GM21529 (cell line): ENCODE measurements at regions not wholly inside any gene's neighbourhood (a gene's known extent, or its start where the extent isn't known, plus 50 kb on each side); places are given as distances from the start of the nearest gene placed in this dataset.

Experiments used
- ATAC-seq: cut with Tn5 transposase; IDR thresholded peaks from one replicate; pipeline ENCODE4 v1.9.1; 2021; ENCODE audit not compliant: unreplicated experiment

DNA sequence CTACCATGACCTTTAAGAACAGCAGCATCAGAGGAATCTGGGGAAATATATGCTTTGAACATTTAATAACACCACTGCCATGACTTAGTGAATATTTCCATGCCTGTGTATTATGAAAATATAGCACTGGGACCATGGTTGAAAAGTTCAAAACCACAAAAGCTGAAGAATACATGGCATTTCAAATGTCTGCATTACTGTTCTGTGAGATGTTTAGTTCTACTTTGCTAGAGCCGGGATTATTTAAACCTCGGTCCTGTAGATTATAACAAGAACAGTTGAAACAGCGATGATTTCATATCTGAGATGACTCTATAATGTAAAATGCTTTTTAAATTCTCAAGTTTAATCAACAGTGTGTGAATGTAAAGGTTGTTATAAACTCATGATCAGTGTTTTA is 126.7 kb upstream of the AGA start:
- ATAC-seq = no peak

DNA sequence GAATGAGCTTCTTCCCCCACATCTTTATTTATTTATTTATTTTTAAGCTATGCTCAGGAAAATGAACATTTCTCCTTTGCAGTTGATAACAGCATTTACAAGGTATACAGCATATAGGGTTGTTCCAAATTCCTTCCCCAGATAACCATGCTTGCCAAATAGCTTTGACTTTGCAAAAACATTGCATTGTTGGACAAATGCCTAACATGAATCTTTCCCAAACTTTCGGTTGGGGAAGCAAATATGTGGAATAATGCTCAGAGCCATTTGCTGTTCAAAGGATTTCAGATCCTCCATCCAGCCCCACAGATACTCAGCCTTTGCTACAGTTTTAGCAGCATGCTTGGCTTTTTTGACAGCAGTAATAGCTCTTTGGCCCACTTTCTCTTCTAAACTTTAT is 127.2 kb upstream of the AGA start:
- ATAC-seq = no peak

DNA sequence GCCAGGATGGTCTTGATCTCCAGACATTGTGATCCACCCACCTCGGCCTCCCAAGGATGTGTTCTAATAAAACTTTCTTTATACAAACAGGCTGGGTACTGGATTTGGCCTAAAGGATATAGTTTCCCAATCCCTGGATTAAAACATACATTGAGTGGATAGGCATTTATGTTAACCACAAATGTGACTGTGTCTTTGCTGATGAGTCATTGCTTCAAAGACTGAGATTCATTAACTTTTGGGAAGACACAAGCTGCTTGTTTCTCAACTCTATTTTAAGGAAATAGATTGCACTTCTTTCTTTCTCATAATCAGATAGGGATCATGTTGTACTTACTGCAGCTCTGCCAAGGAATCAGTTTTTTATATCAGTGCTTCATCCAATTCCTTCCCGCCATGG is 131.3 kb upstream of the AGA start:
- no peak for ATAC-seq

DNA sequence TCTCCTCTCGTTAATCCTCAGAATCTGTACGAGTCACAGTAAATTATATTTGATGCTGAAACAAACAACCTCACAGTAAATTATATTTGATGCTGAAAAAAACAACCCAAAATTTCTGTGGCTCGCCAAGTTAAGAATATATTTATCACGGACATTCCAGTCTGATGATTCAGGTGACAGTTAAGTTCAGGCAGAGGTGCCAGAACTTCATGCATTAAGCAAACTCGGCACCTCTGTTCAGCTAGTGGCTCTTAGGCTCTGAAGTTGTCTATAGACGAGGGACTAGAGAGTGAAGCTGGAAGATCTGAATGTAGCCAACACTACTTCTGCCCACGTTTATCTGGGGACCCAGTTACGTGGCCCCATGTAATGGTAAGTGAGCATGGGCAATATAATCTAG is 132.2 kb upstream of the AGA start:
- ATAC-seq = no peak

DNA sequence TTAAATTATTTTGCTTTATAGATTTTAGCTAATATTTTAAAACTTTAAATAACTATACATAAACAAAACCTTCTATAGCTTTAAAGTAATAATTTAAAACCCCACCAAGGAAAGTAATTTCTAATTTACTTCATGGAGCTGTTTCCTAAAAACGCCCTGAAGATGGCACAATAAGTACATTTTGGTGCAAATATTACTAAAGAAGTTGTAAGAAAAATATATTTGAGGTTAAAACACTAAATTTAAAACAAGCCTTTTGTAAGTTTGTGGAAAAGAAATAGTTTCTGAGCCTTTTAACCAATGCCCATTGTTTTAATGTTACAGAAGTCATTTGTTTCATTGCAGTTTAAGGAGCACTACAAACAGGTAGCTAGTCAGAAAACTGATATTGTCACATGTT is 137.4 kb upstream of the AGA start:
- no peak for ATAC-seq

DNA sequence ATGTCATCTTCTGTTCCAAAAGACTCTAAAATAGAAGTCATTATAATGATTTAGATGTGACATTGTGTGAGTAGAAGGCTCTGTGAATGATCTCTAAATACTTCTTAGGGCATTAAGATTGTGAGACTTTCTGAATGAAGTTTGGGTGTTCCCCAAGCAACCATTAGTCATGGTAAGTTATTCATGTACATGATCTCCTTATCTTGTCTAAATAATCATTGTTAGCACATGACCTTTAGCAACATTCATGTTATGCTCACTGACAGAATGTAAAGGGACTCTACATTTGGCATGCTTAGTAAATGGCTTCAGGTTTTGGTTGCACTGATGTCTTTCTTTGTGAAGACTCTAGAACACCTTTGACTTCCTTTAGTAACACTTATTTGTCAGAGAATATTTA is 140.8 kb upstream of the AGA start:
- no peak for ATAC-seq

DNA sequence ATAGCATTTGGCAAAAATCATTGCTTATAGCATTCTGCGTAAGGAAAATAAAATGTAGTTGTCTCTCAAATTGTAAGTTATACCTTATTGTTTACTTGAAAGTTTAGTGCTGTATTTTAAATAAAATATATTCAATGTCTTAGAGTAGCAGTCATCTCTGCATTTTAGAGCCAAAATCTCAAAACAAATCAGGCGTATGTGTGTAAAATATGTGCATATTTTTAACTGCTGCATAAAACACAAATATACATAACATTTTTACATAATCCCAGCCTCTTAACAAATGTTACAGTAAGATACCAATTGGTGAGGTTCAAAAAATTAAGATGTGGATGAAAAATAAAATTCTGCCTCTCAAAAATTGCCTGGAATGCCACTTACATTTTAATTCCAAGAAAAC is 145.8 kb upstream of the AGA start:
- no peak for ATAC-seq

DNA sequence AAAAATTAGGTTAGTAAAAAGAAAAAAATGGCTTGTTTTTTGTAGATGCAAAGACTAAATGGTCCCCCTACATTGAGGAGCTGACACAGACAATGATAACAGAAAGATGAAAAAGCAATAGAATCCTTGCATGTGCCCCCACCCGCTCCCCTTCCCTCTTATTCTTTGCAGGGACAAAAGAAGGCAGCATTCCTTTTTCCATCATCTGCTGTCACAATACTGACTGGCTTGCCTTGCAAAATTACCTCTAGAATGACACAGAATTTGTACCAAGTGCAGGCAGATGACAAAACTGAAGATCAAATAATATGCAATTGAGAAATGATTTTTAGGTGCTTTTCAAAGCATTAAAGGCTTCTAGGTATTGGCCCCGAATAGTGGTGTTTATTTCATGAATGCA is 153.1 kb upstream of the AGA start:
- no peak for ATAC-seq

DNA sequence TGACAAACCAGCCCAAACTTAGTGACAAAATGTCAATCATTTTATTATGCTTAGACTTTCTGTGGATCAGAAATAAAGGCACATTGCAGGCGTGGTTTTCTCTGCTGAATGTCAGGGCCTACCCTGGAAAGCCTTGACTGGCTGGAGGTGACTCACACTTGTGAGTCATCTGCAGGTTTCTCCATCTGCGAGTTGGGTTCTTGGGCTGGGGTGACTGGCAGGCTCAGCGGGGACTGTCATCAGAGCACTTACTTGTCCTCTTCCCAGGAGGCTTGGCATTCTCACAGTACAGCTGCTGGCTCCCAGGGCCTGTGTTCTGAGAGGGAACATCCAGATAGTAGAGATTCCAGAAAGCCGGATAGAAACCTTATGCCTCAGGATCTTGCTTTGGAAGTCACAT is 153.8 kb upstream of the AGA start:
- no peak for ATAC-seq

DNA sequence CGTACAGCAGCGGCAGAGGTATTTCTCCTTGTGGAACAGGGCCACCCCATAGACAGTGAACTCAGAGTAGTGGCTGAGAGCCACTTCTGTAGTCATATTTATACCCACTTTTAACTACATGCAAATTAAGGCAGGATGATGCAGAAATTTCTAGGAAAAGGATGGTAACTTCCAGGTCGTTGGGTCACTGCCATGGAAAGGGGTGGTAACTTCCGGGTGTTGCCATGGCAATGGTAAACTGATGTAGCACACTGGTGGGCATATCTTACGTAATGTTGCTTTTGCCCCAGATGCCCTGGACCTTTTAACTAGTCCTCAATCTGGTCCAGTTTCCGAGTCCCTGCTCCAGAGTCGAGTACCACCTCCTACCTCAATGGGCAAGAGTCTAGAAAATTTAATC is 154.8 kb upstream of the AGA start:
- ATAC-seq = no peak

DNA sequence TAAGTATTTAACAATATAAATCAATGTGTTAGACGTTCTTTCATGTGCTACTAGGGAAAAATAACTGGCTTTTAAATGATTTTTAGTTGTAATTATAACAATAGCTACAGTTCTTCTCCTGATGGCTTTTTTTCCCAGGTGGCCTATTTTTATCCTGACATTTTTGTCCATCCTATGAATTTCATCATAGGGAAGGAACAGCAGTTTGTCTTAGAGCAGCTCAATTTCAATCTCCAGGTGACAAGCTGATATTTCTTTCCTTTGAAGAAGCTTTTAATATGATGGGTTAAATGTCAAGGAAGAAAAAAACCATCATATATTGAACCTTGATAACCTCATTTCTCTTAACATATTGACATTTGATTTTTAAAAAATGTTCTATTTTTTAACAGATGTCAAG is 163.0 kb upstream of the AGA start:
- no peak for ATAC-seq

DNA sequence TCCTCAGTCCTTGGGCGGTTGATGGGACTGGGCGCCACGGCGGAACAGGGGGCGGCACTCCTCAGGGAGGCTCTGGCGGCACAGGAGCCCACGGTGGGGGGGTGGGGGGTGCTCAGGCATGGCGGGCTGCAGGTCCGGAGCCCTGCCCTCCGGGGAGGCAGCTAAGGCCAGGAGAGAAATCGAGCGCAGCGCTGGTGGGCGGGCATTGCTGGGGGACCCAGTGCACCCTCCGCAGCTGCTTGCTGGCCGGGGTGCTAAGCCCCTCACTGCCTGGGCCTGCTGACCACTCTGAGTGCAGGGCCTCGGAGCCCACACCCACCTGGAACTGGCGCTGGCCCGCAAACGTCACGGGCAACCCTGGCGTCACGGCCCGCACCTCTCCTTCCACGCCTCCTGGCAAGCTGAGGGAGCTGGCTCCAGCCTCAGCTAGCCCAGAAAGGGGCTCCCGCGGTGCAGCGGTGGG is 164.9 kb upstream of the AGA start:
- no peak for ATAC-seq

DNA sequence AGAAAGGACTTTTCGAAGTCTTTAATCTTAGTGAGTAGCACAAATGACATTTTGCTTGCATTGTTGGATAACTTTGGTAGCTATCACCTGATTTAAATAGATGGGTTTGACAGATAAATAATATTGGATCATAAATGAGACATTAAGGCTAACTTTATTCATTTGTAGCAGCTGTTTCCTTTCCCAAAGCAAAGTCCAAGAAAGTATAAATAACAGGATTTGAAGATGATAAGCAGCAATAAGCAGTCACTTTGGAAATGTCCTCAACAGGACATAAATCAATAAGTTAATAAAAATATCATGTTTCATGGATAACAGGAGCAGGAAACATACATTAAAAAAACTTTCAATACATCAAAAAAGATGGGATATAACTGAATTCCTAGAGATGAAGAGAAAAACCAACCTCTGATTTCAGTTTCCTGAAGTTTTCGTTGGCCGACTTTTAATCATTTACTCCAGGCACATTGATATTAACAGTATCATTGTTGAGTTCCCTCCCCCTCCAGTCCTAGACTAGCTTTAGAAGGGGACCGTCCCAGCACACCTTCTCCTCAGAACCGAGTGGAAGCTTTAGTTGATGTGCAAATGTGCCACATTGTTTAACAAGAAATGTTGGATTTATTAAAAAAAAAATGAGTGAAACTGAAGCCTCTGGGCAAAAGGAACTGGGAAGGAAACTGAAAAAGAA is 169.9 kb upstream of the AGA start:
- ATAC-seq = no peak

DNA sequence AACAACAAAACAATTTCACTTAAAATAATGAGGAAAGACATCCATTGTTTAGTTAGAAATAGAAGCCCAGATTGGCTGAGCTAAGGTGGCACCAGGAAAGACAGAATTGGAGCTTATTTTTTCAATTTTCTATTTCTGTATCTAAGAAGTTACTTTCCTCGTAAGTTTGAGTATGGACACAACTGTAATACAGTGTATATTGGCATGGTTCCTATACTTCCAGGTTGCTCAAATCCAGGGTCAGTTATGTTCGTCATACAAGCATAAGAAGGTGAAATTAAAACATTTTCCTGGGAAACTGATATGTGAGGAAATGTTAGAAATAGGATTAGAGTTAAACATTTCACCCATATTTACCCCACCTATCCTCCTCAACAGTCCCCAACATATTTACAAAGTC is 170.4 kb upstream of the AGA start:
- ATAC-seq = no peak

DNA sequence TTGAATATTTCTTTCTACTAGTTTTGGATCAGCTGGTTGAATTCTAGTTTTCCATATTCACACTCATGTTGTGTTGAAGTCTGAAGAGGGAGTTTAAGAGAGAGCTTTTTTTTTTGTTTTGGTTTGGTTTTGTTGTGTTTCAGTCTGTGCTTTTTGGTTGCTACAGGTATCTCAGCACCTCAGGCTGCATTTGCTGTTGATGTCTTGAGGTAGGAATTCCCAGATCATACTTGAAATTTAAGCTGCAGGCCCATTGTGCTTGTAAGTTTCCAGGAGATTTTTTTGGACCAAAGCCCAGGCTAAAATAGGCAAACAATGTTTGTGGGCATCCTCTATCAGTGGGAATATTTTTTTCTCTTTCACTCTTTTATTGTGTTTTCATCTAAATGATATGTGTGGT is 190.2 kb upstream of the AGA start:
- no peak for ATAC-seq

DNA sequence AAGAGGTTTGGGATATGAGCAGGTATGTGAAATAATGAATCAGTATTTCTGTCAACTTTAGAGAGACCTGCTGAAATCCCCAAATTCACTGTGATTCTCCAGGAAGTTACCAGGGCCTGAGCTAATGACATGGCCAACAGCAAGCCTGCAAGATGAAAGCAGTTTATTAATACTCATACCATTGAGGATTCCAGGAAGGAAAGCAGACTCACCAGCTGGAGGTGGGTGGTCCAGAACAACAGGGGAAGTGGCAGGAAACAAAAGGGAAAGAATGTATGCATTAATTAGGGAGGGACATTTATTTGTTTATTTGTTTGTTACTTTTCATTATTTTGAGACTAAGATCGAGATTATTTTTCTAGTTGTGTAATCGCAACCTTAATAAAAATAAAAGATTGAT is 196.6 kb upstream of the AGA start:
- no peak for ATAC-seq

DNA sequence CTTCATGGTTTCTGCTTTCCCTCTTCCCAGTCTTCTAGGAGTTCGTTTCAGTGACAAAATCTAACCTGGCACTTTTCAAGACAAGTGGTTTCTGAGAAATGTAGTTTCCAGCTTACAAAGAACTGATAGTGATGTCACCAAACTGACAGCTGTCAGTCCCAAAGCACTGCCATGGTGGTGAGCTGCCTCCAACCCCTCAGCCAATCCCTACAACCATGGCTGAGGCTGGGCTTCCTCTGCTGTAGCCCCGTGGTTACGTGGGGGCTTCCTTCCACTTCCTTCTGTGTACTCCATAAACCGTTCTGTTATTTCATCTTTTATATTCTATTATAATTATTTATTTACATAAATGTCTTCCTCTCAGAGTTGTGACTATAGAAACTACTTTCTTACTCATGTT is 198.6 kb upstream of the AGA start:
- ATAC-seq = no peak

DNA sequence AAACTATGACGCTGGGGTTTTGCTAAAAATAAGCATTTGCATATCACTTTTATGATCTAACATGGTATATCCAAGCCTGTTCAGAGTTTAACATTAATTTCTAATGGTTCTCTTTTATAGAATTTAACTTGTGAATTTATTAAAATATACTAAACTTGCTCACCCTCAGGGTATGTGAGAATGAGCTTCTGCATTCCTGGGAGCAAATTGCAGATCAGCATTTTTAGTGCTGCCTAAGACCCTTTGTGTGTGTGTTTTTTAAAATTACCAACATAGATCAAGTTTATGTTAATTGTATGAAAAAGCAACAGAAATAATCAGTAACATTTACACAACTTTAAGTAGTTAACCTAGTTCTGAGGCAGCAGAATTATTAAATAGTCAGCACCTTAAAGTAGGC is 218.0 kb upstream of the AGA start:
- ATAC-seq = no peak

DNA sequence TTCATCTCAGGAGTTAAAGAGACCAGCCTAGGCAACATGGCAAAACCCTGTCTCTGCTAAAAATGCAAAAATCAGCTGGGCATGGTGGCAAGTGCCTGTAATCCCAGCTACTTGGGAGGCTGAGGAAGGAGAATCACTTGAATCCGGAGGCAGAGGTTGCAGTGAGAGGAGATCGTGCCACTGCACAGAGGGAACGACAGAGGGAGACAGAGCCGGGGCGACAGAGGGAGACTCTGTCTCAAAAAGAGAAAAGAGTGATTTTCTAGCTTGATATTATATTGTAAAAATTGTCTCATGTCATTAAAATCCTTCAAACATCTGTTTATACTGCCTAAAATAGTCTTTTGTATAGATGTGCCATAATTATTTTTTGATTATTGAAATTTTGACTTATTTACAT is 225.4 kb upstream of the AGA start:
- ATAC-seq = no peak

DNA sequence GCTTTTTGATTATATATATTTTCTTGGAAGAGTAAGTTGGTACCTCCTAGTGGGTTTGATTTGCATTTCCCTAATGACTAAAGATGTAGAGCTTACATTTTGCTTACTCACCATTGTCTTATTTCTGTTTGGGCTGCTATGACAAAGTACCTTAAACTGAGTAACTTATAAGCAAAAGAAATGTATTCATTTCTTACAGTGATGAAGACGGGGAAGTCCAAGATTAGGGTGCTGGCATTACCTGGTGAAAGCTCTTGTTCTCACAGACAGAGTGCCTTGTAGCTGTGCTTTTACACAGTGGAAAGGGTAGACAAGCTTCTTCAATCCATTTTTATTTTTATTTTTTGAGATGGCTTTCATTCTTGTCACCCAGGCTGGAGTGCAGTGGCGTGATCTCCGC is 229.2 kb upstream of the AGA start:
- no peak for ATAC-seq

DNA sequence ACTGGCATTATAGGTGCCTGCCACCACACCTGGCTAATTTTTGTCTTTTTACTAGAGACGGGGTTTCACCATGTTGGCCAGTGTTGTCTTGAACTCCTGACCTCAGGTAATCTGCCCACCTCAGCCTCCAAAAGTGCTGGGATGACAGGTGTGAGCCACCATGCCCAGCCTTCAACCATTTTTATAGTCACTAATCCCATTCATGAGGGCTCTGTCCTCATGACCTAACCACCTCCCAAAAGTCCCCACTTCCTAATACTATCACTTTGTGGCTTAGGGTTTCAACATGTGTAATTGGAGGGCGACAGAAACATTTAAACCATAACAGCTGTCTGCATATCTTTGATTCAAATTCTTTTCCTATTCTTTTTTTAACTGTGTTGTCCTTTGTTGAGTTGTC is 229.6 kb upstream of the AGA start:
- no peak for ATAC-seq

DNA sequence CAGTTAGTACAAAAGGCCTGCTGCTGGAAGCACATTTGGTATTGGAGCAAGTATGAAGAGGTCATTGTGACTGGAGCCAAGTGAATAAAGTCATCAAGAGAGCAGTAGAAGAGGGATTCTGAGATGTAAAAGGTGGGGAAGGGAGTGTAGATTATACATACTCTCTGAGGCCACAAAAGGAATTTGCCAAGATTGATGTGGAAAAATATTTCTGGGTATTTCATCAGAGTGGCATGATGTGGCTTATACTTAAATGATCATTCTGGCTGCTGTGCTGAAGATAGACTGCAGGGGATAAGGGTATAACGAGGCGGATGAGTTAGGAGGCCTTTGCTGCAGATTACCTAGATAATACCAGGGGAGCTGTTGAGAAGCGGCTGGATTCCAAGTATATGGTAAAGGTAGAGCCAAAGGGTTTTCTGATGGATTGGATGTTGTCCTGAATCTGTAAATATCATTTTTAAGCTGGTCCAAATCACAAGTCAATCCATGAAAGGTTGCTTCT is 231.8 kb upstream of the AGA start:
- no peak for ATAC-seq

DNA sequence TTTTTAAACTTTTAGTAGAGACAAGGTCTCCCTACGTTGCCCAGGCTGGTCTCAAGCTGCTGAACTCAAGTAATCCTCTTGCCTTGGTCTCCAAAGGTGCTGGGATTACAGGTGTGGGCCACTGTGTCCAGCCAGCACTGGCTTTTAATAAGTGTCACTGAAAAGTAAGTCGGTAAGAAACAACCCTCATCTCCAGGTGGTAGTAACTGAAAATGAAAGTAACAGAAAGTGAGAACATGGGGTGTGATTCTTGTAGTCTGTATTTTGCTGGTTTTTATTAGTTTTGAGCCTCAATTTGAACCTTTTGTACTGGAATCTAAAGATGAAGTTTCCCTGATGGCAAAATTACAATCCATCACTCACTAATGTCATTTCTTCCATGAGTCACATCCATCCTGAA is 238.1 kb upstream of the AGA start:
- ATAC-seq = no peak
